Midbrain (tissue), 1 donor: ENCODE measurements at regions not wholly inside any gene's neighbourhood (a gene's known extent, or its start where the extent isn't known, plus 50 kb on each side); places are given as distances from the start of the nearest gene placed in this dataset.
A peak's percentile ranks its signal among the peaks of the same experiment; 100 is the strongest.
"Not testable (repeated sequence)": the region's sequence is repeated elsewhere in the genome, so short reads cannot be mapped to it uniquely, and the experiment has no call there.

Experiments used
- DNase-seq: peaks from one replicate; lab custom pipeline; 2025; lab: John Stamatoyannopoulos, UW

DNA sequence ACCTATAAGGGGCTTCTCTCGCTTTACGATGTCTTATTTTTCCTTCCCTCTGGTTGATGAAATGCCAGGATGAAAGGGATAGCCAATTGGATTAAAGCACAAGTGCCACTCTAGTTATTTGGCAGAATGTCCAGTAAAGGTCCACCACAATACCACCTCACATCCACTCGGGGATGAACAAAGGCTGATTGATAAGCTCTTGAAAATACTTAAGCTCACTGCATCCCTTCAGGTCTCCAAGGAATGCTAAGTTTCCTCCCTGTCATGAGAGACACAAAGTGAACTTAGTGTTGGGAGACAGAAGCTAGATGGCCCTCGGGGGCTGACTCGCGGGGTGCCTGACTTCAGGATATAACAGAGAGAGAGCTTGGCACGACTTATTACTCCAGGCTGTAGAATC lies 185.9 kb upstream of the ZNF644 start:
- not testable (repeated sequence) for DNase-seq

DNA sequence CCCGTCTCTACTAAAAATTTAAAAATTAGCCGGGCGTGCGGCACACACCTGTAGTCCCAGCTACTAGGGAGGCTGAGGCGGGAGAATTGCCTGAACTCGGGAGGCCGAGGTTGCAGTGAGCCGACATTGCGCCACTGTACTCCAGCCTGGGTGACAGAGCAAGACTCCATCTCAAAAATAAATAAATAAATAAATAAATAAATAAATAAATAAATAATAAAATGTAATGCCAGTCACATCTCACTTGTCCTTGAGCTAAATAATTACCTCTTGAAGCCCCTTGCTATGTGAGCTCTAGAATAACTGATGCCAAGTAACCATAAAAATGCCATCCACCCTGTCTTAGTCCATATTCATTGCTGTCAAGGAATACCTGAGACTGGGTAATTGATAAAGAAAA lies 182.3 kb upstream of the ZNF644 start:
- not testable (repeated sequence) for DNase-seq

DNA sequence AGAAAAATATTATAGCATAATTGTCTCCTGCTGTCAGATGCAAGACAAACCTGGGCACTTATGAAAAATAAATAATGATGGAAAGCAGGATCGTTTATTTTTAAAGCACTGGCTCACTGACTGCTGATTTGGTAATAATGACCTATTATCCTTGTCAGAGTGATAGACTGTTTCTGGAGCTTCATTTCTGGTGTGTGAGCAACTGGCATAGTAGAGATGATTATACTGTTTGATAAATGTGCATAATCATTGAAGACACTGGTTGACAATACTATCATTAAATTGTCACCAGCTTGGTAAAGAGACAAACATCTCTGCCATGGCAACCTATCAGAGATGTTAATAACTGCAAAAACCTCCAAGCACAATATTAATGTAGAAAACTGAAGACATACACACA lies 179.9 kb upstream of the ZNF644 start:
- no peak for DNase-seq

DNA sequence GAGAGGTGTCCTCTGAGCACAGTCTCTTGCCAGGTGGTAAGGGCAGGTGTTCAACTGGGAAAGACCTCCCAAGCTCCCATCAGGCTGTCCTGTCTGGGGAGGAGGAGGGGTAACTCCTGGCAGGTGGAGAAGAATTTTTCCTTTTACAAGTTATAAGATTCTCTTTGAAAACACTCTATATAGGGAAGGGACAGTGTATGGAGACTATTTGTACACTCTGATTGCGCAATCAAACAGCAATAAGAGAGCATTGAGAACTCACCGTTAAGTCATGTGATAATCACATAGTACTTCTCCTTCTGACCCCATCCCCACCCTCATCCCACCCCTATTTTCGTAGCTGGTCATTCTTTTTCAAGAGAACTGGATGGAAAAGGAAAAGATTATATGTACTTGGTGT lies 179.3 kb upstream of the ZNF644 start:
- no peak for DNase-seq

DNA sequence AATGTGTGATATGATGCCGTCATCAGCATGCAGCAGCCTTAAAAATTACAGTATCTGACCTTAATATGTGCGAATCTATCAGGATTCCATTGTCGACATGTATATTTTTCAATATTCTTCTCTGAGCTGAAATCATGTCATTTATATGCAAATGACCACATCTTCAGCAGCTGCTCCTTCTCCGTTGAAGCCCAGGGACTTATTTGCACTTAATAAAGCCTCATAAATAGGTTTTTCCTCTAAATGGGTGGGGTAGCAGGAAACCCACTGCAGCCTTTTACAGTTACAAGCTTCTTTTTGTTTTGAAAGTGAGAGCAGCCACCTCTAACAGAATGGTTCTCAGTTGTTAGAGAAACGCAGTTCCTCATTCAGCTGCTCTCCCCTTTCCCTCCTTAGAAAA lies 178.8 kb upstream of the ZNF644 start:
- DNase-seq, result no peak

DNA sequence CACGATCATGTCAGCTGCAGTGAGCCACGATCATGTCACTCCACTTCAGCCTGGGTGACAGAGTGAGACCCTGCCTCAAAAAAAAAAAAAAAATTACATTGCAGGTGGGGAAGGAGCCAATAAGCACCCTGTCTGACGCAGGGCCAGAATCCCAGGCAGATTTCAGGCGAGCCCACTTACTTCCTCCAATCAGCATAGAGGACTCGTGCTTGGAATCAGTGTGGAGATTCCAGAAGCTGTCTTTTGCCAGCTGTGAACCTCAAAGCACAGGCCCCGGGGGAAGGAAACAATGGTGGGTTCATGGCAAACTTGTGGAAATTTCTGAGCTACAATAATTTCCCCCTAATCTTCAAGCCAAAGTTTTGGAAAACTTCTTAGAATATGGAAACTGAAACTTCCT lies 178.2 kb upstream of the ZNF644 start:
- no peak for DNase-seq

DNA sequence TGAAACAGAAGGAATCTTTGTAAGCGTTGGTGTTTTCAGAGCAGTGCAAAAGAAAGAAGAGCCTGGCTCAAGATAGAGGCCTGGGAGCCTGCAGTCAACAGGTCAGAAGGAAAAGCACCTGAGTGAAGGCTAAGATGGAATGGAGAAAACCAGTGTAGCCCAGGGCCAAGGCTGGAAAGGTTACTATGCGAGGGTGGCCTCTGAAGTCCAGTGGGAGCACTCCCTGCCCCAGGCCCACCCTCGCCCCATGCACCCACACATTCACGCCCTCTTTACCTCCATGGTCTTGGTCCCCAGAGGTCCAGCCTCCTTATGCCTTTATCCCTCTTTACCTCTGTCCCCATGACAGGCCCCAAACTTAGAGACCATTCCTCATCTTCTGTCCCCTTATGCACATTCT lies 169.2 kb upstream of the ZNF644 start:
- DNase-seq, result no peak

DNA sequence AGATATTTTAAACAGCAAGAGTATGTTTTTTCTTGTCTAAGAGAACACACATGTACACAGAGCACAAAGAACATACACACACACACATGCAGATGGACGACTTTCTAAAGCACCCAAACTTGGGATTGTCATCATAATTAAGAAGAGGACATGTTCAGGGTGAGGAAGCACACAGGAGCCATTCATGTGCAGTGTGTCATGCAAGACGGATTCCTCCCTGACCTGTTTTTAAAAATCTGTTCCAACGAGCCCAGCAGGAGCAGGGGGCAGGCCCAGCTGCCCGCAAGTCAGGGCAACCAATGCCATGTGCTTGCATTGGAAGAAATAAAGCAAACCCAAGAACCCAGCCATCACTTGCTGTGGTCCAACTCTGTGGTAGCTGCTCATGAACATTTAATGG lies 167.3 kb upstream of the ZNF644 start:
- no peak for DNase-seq

DNA sequence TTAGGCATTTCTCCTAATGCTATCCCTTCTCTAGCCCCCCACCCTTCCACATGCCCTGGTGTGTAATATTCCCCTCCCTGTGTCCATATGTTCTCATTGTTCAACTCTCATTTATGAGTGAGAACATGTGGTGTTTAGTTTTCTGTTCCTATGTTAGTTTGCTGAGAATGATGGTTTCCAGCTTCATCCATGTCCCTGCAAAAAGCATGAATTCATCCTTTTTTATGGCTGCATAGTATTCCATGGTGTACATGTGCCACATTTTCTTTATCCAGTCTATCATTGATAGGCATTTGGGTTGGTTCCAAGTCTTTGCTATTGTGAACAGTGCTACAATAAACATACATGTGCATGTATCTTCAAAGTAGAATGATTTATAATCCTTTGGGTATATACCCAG lies 161.0 kb upstream of the ZNF644 start:
- not testable (repeated sequence) for DNase-seq

DNA sequence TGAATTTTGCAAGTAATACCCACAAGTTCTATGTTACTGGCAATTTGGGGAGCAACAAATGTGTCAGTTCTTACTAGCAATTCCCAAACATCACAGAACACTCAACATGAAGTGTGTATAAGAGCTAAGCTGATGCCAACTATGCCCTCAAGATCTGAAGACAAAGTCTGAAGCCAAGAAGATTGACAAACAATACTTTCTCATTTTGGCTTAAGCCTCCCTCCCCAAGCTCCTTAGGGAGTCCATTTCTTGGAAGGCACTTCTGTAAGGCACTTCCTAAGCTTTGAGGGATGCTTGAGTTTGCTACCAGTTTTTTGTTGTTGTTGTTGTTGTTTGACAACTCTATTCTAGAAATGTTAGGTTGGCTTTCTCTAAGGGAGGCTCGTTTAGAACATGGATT lies 154.4 kb upstream of the ZNF644 start:
- DNase-seq, result no peak

DNA sequence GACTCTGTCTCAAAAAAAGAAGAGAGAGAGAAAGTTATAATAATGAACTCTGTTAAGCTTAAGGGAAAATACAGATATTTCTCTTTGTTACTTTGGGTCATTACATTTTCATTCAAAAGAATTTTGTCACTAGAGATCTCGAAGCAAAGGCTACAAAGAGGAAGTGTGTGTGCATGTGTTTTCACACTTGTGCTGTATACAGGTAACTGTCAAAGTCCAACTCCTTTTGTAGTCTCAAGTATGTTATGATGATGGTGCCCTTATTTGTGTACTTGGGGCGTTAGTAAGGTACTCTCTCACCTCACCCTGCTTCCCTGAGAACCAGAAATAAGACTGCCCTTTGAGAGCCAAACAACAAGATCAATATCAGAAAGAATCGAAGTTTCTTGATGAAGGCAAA lies 152.9 kb upstream of the ZNF644 start:
- DNase-seq, result no peak

DNA sequence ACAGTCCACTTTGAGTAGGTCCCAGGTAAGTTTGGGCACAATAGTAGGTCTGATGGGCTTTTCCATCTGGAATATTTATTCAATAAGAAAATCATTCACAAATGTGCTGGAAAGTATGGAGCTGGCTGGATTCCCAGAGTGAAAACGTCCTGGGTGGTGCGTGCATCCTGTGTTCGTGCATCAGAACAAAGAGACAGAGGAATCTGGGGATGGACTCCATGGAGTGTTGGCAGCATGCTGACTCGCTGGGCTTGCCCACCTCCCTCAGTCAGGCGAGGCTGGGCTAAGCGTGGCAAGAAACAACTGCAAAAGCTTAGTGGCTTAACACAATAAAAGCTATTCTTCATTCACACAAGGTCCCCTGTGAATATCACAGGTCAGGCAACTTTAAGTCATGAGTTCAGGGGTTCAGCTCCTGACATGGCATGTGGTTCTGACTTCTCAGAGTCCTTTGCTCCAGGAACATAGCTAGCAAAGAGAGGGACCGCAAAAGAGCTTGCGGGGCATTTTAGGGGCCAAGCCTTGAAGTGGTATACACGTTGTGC lies 151.6 kb upstream of the ZNF644 start:
- DNase-seq, result no peak

DNA sequence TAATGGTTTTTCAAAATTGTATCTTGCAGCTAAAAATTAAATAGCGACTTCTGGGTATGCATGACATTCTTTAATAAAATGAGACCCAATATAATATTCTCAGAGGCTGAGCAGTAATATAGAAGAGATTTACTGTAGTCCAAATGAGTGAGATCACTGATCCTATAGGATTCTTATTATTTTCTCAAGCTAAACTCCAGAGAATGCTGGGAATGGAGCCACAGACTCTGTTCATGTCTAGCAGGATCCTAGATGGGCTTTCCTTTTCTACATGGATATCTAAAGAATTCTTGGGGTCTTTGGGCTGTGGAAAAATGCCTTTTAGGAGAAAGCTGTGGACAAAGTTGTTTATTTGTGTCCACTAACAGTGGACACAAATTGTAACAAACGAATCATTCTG lies 150.7 kb upstream of the ZNF644 start:
- no peak for DNase-seq

DNA sequence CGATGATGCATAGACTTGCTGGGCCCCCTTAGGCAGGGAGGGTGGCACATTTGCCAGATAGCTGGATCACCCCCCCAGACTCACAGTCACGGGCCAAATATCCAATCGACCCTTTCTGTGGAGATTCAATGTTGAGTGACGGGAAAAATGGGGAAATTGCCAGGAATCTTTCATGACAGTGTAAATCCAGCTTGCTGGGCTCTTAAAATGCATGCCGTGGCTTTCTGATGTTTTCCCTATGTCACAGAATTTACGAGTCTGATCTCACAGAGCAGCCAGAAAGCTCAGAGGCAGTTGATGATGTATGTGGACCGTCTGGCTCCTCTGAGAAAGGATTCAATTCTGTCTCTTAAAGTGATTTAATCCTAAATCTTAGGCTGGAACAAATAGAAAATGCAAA lies 150.1 kb upstream of the ZNF644 start:
- no peak for DNase-seq

DNA sequence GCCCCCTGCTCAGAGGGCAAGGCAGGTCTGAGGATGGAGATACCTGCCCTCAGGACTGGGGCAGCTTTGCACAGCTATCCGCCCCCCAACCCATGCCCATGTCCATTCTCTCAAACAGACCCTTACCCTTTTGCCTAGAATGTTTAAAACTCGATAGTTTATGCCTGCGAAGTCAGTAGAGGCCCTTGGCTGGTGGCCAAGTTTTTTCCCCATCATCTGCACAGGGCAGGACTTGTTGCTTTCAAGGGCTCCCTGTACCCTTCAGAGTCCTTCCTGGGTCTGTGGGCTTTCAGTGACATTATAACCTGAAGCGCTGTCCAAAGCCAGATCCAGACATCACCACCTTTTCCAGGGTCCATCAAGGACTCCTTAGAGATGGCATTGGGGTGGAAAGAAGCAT lies 148.7 kb upstream of the ZNF644 start:
- no peak for DNase-seq

DNA sequence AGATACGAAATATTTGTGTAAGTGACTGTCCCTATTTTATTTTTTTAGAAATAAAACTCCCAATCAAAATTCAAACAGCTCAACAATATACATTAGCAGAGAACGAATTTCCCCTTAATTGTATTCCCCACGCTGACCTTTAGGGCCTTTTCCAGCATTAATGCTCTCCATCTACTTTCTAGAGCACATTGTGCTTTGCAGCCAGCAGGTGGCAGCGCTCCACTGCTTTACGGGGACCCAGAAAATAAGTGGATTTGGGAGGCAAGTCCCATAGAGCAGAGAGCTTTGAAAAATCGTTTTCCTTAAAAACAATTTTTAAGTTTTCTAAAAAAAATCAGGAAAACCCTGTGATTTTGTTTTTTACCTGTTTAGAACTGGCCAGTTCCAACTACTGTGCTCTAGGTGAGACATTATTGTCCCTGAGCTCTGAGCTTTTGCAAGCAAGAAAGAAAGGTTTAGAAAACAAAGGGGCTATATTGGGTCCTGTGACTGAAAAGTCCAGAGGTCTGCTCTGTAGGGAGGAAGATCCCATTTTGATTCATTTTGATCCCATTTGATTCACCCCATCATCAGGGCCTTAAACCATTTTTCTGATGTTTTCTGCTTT lies 144.4 kb upstream of the ZNF644 start:
- DNase-seq, result peak; percentile 67

DNA sequence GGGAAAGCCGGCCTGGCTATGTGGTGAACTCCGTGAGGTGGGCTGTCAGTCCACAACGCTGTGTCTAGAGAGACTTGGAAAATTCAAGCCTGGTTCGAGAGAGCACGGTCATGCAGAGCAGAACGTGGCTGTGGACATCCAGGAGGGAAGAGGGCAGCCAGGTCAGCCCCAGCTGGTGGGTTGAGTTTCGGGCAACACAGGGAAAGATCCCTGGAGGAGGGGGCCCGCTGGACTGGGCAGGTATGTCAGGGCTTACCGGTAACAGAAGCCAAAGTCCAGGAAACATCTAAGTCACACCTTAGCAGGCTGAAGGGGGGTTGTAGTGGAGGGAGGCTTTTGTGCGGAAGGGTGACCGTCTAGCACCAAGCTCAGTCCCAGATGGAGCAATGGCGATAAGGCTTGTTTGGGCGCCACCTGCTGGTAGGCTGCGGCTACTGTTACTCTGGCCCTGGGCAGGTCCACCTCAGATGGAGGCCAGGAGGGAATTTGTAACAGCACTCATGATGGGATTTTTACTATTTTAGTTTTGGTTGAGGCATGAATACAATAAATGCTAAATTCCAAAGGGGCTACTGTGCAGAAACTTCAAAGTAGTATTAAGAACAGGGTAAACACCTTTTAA lies 143.3 kb upstream of the ZNF644 start:
- peak; percentile 85 for DNase-seq

DNA sequence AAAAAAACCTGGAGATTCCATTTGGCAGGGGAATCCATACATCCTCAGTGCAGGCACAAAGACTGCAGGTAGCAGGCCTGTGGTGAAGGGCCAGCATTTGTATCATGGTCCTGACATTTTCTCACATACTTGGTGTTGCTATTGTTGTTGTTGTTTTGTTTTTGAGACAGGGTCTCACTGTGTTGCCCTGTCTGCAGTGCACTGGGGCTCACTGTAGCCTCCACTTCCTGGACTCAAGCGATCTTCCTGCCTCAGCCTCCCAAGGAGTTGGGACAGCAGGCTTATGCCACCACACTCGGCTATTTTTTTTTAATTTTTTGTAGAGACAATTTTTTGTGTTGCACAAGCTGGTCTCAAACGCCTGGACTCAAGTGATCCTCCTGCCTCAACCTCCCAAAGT lies 140.8 kb upstream of the ZNF644 start:
- DNase-seq, result no peak

DNA sequence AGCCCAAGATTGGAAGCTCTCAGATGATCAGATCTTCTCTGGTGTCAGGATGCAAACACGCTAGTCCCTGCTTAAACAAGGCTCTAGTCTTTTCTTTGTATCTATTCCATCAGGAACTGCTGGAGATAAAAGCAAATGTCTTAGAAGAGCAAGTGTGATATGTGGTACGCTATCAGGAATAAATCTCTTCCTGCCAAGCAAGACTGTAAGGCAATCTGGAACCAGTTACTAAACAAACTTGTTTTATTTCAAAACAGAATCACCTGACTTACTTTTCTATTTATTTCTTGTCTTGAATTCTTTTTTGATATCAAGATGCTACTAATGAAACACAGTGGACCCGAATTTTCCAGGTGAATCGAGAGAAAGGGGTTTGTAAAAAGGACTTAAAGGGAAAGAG lies 139.9 kb upstream of the ZNF644 start:
- no peak for DNase-seq

DNA sequence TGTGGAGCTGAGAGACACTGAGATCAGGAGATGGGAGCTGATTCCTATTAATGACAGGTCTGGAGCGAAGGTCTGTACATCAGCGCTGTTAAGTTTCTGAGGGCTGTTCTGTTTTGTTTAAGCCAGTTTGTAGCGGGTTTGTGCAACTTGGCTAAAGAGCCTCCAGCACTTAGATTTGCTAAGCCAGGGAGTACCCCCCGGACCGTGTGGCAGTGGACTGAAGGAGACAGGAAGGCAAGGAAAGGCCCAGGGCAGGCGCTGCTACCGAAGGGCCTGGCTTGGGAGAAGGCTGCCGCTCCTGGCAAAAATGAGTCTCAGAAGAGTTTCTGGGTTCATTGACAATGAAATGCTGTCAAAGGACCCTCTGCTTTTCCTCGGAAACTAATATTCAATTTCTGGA lies 139.3 kb upstream of the ZNF644 start:
- DNase-seq, result no peak

DNA sequence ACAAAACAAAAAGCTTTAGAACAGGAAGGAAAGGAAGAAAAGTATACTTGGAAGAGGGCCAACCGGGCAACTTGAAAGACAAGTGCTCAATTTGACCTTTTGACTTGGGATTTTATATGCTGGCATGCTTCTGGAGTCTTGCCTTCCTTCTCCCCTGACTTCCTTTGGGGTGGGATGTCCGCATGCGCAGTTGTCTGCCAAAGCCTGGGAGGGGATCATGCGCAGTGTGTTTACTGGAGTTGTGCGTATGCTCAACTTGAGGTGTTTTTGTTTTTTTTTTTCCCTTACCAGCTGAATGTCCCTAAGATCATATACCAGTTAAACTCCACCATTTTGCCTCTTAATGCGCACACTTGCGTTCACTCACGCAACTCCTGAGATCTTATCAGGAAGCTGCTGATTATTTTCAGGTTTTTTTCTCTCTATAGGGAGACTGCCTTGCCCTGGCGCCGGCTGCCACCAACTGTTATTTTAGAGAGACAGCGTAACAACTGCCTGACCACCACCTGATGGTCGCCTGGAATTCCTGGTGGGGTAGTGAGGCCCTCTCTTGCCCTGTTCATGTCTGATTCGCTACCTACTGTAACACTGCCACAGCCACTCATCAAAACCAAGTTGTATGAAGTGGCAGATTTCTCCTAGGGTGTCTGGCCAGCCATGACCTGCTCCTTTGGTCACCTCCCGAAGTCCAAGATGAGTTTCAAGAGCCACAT lies 138.7 kb upstream of the ZNF644 start:
- no peak for DNase-seq

DNA sequence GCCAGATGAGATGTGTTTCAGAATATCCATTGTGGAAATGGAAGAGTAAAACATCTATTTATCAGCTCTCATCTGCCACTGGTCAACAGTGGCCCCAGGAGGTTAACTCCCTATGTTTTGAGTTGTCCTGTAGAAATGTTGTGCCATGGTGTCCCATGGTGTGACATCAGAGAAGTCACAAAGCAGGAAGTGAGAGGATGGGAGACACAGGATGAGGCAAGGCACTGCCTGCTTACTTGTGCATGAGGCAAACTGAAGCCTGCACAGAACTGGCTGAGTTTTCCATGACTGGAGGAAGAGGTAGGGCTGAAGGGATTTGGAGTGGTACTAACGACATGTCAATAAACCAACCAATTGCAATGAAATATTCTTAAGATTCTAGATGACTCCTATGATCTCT lies 131.5 kb upstream of the ZNF644 start:
- DNase-seq, result no peak

DNA sequence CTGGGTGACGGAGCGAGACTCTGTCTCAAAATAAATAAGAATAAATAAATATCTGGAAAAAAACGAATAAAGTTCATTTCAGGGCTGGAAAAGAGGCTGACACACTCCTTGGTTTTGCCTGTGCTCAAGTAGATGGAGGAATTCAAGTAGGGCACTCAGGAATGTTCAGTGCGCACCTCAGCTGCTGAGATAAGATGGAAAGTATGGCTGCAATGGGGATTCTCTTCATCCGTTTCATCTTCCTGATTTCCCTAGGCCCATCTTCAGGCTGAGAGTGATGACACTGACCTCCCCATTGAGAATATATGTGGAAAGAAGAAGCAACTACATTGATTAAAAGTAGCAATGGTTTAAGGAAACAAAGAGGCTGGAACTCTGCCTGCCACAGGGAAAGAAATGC lies 130.5 kb upstream of the ZNF644 start:
- no peak for DNase-seq
